Progenitor cell of endocrine pancreas (in vitro differentiated cells): ENCODE measurements at regions not wholly inside any gene's neighbourhood (a gene's known extent, or its start where the extent isn't known, plus 50 kb on each side); places are given as distances from the start of the nearest gene placed in this dataset.
"Not testable (repeated sequence)": the region's sequence is repeated elsewhere in the genome, so short reads cannot be mapped to it uniquely, and the experiment has no call there.

Experiments
- DNase-seq: peaks from one replicate; pipeline ENCODE4 v3.0.0; 2021; ENCODE audit warnings: low spot score; ENCODE audit not compliant: unreplicated experiment
- H3K27ac Mint-ChIP-seq: 2 replicates; pipeline ENCODE4 v1.8.0; 2021; ENCODE audit warnings: mild to moderate bottlenecking, moderate library complexity, mixed read lengths
- H3K27me3 Mint-ChIP-seq: 2 replicates; pipeline ENCODE4 v1.8.0; 2021; ENCODE audit warnings: mixed read lengths
- H3K36me3 Mint-ChIP-seq: 2 replicates; pipeline ENCODE4 v1.8.0; 2022; ENCODE audit warnings: mixed read lengths; ENCODE audit not compliant: insufficient read depth
- H3K4me1 Mint-ChIP-seq: 2 replicates; pipeline ENCODE4 v1.8.0; 2021; ENCODE audit warnings: low read depth, mixed read lengths
- H3K4me3 Mint-ChIP-seq: 2 replicates; pipeline ENCODE4 v1.8.0; 2021; ENCODE audit warnings: low read depth, mild to moderate bottlenecking, moderate library complexity, mixed read lengths
- H3K9me3 Mint-ChIP-seq: 2 replicates; pipeline ENCODE4 v1.8.0; 2021; ENCODE audit warnings: low read depth, mixed read lengths
- CTCF ChIP-seq: fragments of 200-600 bp; sonication (generic); IDR thresholded peaks from one replicate; pipeline ENCODE4 v1.5.0; 2021; ENCODE audit warnings: antibody characterized with exemption, mild to moderate bottlenecking; ENCODE audit not compliant: unreplicated experiment

- DNase-seq, H3K27ac Mint-ChIP-seq, H3K9me3 Mint-ChIP-seq: not testable (repeated sequence)
Observed at GRCh38 chr1:223961985-223962384, 116.2 kb upstream of the TP53BP2 start.

DNA sequence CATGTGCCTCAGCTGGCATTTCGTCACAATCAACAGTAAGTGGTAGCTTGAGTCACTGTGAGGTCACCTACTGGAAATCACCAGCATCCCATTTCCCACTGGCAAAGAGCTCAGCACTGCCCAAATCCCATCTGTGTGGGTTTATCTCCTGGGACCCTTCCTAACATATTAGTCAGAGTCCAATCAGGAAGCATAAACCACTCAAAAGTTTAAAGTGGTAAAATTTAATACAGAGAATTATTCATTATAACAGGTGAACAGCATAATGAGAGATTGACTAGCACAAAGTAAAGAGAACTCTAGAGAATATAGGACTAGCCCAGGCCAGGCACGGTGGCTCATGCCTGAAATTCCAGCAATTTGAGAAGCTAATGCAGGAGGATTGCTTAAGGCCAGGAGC lies 107.1 kb upstream of the TP53BP2 start:
- H3K27me3 Mint-ChIP-seq = not testable (repeated sequence)

More at GRCh38 chr1:223961985-223962384, 116.2 kb upstream of the TP53BP2 start:
- not testable (repeated sequence) for H3K4me3 Mint-ChIP-seq, H3K27me3 Mint-ChIP-seq, H3K36me3 Mint-ChIP-seq, H3K4me1 Mint-ChIP-seq

DNA sequence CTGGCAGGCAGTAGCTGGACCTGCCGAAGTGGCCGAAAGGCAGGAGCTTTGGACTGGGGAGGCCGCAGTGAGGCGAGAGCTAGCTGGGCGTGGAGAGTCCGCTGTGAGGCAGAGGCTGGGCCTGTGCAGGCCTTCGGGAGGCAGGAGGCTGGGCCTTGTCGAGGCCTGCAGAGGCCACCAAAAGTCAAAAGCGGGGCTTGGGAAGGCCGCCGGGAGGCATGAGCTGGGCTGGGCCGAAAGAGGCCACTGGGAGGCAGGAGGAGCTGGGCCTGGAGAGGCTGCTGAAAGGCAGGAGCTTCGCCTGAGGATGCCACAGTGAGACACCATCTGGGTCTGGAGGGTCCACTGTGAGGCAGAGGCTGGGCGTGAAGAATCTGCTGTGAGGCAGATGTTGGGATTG lies 105.8 kb upstream of the TP53BP2 start:
- H3K9me3 Mint-ChIP-seq, H3K4me3 Mint-ChIP-seq, H3K36me3 Mint-ChIP-seq, H3K4me1 Mint-ChIP-seq, H3K27me3 Mint-ChIP-seq, H3K27ac Mint-ChIP-seq, DNase-seq: not testable (repeated sequence)

More for the DNA sequence above, 107.1 kb upstream of the TP53BP2 start:
- H3K9me3 Mint-ChIP-seq, DNase-seq, H3K27ac Mint-ChIP-seq, H3K4me3 Mint-ChIP-seq, H3K36me3 Mint-ChIP-seq, H3K4me1 Mint-ChIP-seq: not testable (repeated sequence)

DNA sequence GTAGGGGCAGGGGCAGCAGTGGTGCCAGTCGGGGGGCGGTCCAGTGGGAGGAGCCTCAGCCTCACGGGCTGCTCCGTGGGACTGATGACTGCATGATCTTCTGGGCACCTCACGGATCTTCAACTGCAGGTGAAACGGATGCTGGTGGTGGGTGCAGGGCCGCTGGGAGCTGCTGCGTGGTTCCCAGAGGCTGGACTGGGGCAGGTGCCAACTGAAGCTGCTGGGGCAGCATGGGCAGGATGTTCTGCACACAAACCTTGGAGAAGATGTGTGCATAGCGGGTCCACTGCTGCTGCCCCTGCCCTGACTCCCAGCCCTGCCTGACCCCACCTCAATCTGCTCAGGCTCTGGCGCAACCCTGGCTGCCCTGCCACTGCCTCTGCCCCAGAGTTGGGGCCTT lies 104.2 kb upstream of the TP53BP2 start:
- not testable (repeated sequence) for H3K4me1 Mint-ChIP-seq, DNase-seq, H3K27me3 Mint-ChIP-seq, H3K36me3 Mint-ChIP-seq, H3K4me3 Mint-ChIP-seq, H3K27ac Mint-ChIP-seq, H3K9me3 Mint-ChIP-seq

GRCh38 chr1:223948041-223948440 lies 102.3 kb upstream of the TP53BP2 start:
- DNase-seq, H3K4me1 Mint-ChIP-seq, H3K36me3 Mint-ChIP-seq: not testable (repeated sequence)

GRCh38 chr1:223936592-223936991 lies 90.8 kb upstream of the TP53BP2 start:
- not testable (repeated sequence) for DNase-seq, H3K4me3 Mint-ChIP-seq, H3K27me3 Mint-ChIP-seq, H3K9me3 Mint-ChIP-seq, H3K36me3 Mint-ChIP-seq, H3K4me1 Mint-ChIP-seq, H3K27ac Mint-ChIP-seq

More at GRCh38 chr1:223948041-223948440, 102.3 kb upstream of the TP53BP2 start:
- not testable (repeated sequence) for H3K27ac Mint-ChIP-seq, H3K9me3 Mint-ChIP-seq, H3K4me3 Mint-ChIP-seq, H3K27me3 Mint-ChIP-seq

- not testable (repeated sequence) for H3K4me1 Mint-ChIP-seq, DNase-seq, H3K4me3 Mint-ChIP-seq, H3K9me3 Mint-ChIP-seq, H3K27me3 Mint-ChIP-seq, H3K36me3 Mint-ChIP-seq, H3K27ac Mint-ChIP-seq
Observed at GRCh38 chr1:223931476-223931875, 85.7 kb upstream of the TP53BP2 start.

DNA sequence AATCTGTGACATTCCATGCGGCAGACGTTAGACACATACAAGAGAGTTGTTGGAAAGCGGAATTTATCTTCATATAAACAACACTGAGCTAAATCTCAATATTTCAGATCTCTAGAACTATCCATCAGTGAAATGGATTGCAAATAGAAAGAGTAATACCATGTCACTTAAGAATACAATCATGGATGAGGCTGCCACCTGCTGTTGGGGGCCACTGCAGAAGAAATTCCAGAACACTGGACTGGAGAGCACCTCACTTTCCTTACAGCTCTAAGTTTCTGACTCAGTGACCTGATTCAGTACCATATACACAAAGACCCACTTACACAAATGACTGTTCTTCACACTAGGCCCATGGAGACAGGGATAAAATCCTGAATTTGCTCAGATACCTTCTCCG lies 75.1 kb upstream of the TP53BP2 start:
- not testable (repeated sequence) for H3K4me1 Mint-ChIP-seq, H3K27ac Mint-ChIP-seq, DNase-seq, H3K27me3 Mint-ChIP-seq, H3K9me3 Mint-ChIP-seq, H3K36me3 Mint-ChIP-seq, H3K4me3 Mint-ChIP-seq
- TF ChIP-seq CTCF = peak; percentile 33

GRCh38 chr1:223915476-223915875 lies 69.7 kb upstream of the TP53BP2 start:
- not testable (repeated sequence) for H3K4me3 Mint-ChIP-seq, DNase-seq, H3K36me3 Mint-ChIP-seq, H3K27me3 Mint-ChIP-seq, H3K9me3 Mint-ChIP-seq, H3K4me1 Mint-ChIP-seq, H3K27ac Mint-ChIP-seq

DNA sequence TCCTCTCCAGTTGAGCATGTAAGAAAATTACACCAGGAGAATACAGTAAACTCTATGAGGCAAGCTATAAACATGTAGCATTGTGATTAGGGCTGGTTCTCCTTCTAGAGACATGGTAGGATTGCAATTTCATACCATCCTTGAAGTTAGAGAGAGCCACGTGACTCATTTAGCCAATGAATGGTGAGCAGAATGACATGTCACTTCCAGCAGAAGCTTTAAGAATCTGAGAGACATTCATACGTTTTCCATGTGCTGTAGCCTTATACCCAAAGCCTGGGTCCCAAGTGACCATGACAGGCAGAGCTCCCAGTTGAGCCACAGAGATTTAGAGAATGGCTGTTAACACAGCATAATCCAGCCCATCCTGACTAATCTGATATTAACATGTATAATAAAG lies 68.0 kb upstream of the TP53BP2 start:
- H3K4me3 Mint-ChIP-seq, DNase-seq, H3K9me3 Mint-ChIP-seq, H3K27ac Mint-ChIP-seq, H3K27me3 Mint-ChIP-seq, H3K4me1 Mint-ChIP-seq, H3K36me3 Mint-ChIP-seq: not testable (repeated sequence)
